ENCODE measurements at regions not wholly inside any gene's neighbourhood (a gene's known extent, or its start where the extent isn't known, plus 50 kb on each side); places are given as distances from the start of the nearest gene placed in this dataset.

DNA sequence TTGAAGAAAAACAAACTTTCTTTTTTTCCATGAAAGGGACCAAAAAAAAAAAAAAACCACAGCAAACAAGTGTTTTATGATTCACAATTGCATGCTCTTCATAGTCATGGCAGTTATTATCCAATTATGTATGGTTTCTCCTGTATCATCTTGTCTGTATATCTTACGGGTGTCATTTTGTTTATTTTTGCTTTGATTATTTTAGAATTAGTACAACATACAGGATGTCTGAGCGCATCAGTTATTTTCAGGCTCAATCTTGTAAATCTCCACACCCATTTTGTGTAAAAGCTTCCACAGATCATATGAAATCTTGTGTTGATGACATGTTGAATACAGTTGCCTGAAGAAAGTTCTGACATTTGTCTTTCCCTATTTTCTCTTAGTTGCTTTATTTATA lies 280.3 kb downstream of the KLF5 start:
- no peaks in the 10 kb centered on the region for H3K9me2 ChIP-seq (ENCODE audit: insufficient read depth, low read length)
- no peak for DNase-seq (ENCODE audit: low spot score)
- H3K36me3 ChIP-seq (ENCODE audit: insufficient read depth, low read length), result no peaks in the 10 kb centered on the region
- intact Hi-C loops (cut with micrococcal nuclease; ENCODE audit: unreplicated experiment), result no loop called here
- POLR2A ChIA-PET, result no interaction called here
- no peaks in the 10 kb centered on the region for H4K20me1 ChIP-seq (ENCODE audit: insufficient read depth, low read length)
- H3K79me2 ChIP-seq (ENCODE audit: insufficient read depth, low read depth, low read length), result no peaks in the 10 kb centered on the region
- H3K4me1 ChIP-seq (ENCODE audit: insufficient read depth, low read length, poor library complexity, severe bottlenecking), result no peaks in the 10 kb centered on the region
- TF ChIP-seq, protein P1, sequence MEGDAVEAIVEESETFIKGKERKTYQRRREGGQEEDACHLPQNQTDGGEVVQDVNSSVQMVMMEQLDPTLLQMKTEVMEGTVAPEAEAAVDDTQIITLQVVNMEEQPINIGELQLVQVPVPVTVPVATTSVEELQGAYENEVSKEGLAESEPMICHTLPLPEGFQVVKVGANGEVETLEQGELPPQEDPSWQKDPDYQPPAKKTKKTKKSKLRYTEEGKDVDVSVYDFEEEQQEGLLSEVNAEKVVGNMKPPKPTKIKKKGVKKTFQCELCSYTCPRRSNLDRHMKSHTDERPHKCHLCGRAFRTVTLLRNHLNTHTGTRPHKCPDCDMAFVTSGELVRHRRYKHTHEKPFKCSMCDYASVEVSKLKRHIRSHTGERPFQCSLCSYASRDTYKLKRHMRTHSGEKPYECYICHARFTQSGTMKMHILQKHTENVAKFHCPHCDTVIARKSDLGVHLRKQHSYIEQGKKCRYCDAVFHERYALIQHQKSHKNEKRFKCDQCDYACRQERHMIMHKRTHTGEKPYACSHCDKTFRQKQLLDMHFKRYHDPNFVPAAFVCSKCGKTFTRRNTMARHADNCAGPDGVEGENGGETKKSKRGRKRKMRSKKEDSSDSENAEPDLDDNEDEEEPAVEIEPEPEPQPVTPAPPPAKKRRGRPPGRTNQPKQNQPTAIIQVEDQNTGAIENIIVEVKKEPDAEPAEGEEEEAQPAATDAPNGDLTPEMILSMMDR (conservative IDR thresholded peaks at IDR 0.05; ENCODE audit: low read length), result no peak
- no peak for TF ChIP-seq EZH2phosphoT487 (IDR thresholded peaks at IDR 0.05; ENCODE audit: borderline replicate concordance, low read depth, low read length)
- BruUV-seq (replicated peaks), result no TSS peak
- H2AFZ ChIP-seq (ENCODE audit: low read length), result no peak overlapping the region
- H3K27ac ChIP-seq (ENCODE audit: low read depth, low read length, poor library complexity, severe bottlenecking), result no peak overlapping the region
- CTCF ChIA-PET (ENCODE audit: unreplicated experiment), result no interaction called here
- no peak overlapping the region for H3K4me3 ChIP-seq (ENCODE audit: low read depth, low read length, poor library complexity, severe bottlenecking)
- no peaks in the 10 kb centered on the region for H3K9me3 ChIP-seq (ENCODE audit: low read length)
- no peak overlapping the region for H3K4me2 ChIP-seq (ENCODE audit: low read length)

DNA sequence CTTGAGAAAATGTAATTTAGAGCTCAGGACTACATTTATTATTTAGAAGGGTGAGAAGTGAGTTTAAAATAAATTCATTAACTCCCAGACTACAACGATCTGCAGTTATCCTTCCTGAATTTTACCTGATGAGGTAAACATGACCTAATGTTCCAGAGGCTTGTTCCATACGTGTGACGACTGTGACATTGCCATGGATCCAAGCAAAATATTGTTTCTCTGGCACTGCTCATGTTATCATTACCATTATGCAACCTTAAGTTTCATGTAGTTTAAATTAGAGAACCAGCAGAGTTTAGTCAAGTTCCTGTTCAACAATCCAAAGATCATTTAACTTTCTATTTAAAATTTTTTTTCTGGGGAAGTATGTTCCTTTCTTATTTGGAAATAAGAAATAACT lies 279.6 kb downstream of the KLF5 start:
- no peaks in the 10 kb centered on the region for H3K4me1 ChIP-seq (ENCODE audit: insufficient read depth, low read length, poor library complexity, severe bottlenecking)
- H3K4me2 ChIP-seq (ENCODE audit: low read length), result no peak overlapping the region
- H4K20me1 ChIP-seq (ENCODE audit: insufficient read depth, low read length), result no peaks in the 10 kb centered on the region
- H3K9me3 ChIP-seq (ENCODE audit: low read length), result no peaks in the 10 kb centered on the region
- intact Hi-C loops (cut with micrococcal nuclease; ENCODE audit: unreplicated experiment), result no loop called here
- DNase-seq (ENCODE audit: low spot score), result no peak
- no peaks in the 10 kb centered on the region for H3K9me2 ChIP-seq (ENCODE audit: insufficient read depth, low read length)
- no peak overlapping the region for H3K27ac ChIP-seq (ENCODE audit: low read depth, low read length, poor library complexity, severe bottlenecking)
- H3K79me2 ChIP-seq (ENCODE audit: insufficient read depth, low read depth, low read length), result no peaks in the 10 kb centered on the region
- no peaks in the 10 kb centered on the region for H3K36me3 ChIP-seq (ENCODE audit: insufficient read depth, low read length)
- H3K4me3 ChIP-seq (ENCODE audit: low read depth, low read length, poor library complexity, severe bottlenecking), result no peak overlapping the region
- H2AFZ ChIP-seq (ENCODE audit: low read length), result no peak overlapping the region
- CTCF ChIA-PET (ENCODE audit: unreplicated experiment), result no interaction called here
- TF ChIP-seq, protein P1 (conservative IDR thresholded peaks at IDR 0.05; ENCODE audit: low read length), result no peak
- no peak for TF ChIP-seq EZH2phosphoT487 (IDR thresholded peaks at IDR 0.05; ENCODE audit: borderline replicate concordance, low read depth, low read length)
- POLR2A ChIA-PET, result interaction anchor here (0.9 kb wide), 1 partner anchor 10 kb away, joined by 3 read pairs; no protein-coding TSS in a partner anchor
- no TSS peak for BruUV-seq (replicated peaks)

DNA sequence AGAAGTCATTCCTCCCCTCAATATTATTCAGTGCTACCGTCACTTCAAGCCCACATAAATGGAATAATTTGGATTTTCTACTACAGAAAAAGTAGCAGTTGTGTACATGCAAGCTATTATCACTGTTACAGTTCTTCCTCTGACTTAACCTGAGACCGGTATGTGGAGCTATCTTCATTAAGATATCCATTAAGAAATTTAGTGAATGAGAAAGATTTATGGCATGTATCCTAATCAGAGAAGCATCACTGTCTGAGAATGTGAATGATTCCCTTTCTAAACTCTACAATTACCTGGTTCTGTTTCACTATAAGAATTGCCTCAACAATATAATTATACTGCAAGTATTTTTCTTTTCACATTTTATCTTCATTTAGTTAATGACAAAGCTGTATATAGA lies 278.7 kb downstream of the KLF5 start:
- Histone ChIP-seq H3K4me1 (ENCODE audit: insufficient read depth, low read length, poor library complexity, severe bottlenecking) (no peaks in the 10 kb centered on the region), H3K79me2 (ENCODE audit: insufficient read depth, low read depth, low read length) (no peaks in the 10 kb centered on the region), H3K9me3 (ENCODE audit: low read length) (no peaks in the 10 kb centered on the region), H3K9me2 (ENCODE audit: insufficient read depth, low read length) (no peaks in the 10 kb centered on the region), H3K36me3 (ENCODE audit: insufficient read depth, low read length) (no peaks in the 10 kb centered on the region), H2AFZ (ENCODE audit: low read length) (no peak overlapping the region), H3K4me2 (ENCODE audit: low read length) (no peak overlapping the region), H3K4me3 (ENCODE audit: low read depth, low read length, poor library complexity, severe bottlenecking) (no peak overlapping the region), H3K27ac (ENCODE audit: low read depth, low read length, poor library complexity, severe bottlenecking) (no peak overlapping the region), H4K20me1 (ENCODE audit: insufficient read depth, low read length) (no peaks in the 10 kb centered on the region)
- no peak for DNase-seq (ENCODE audit: low spot score)
- POLR2A ChIA-PET, result interaction anchor here (0.5 to 0.9 kb wide), 2 partner anchors 11 to 1374 kb away, joined by 3 to 6 read pairs; no protein-coding TSS in a partner anchor
- CTCF ChIA-PET (ENCODE audit: unreplicated experiment), result no interaction called here
- no peak for TF ChIP-seq EZH2phosphoT487 (IDR thresholded peaks at IDR 0.05; ENCODE audit: borderline replicate concordance, low read depth, low read length)
- TF ChIP-seq, protein P1 (conservative IDR thresholded peaks at IDR 0.05; ENCODE audit: low read length), result no peak
- intact Hi-C loops (cut with micrococcal nuclease; ENCODE audit: unreplicated experiment), result no loop called here
- no TSS peak for BruUV-seq (replicated peaks)
